ENCODE measurements at regions not wholly inside any gene's neighbourhood (a gene's known extent, or its start where the extent isn't known, plus 50 kb on each side); places are given as distances from the start of the nearest gene placed in this dataset.

- Histone ChIP-seq H3K4me1 (ENCODE audit: low read depth) (no peaks in the 10 kb centered on the region), H3K36me3 (ENCODE audit: low read depth) (no peaks in the 10 kb centered on the region), H3K4me3 (no peak overlapping the region), H3K9me3 (no peaks in the 10 kb centered on the region)
- ATAC-seq (no peak), DNase-seq (no peak)
- TF ChIP-seq, protein P1, sequence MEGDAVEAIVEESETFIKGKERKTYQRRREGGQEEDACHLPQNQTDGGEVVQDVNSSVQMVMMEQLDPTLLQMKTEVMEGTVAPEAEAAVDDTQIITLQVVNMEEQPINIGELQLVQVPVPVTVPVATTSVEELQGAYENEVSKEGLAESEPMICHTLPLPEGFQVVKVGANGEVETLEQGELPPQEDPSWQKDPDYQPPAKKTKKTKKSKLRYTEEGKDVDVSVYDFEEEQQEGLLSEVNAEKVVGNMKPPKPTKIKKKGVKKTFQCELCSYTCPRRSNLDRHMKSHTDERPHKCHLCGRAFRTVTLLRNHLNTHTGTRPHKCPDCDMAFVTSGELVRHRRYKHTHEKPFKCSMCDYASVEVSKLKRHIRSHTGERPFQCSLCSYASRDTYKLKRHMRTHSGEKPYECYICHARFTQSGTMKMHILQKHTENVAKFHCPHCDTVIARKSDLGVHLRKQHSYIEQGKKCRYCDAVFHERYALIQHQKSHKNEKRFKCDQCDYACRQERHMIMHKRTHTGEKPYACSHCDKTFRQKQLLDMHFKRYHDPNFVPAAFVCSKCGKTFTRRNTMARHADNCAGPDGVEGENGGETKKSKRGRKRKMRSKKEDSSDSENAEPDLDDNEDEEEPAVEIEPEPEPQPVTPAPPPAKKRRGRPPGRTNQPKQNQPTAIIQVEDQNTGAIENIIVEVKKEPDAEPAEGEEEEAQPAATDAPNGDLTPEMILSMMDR (IDR thresholded peaks at IDR 0.05), result no peak
- intact Hi-C loops (cut with DNase I, micrococcal nuclease), result no loop called here
Observed at GRCh38 chr9:90098408-90098807, 493.6 kb downstream of the GADD45G start.

- Histone ChIP-seq H3K9me3 (no peaks in the 10 kb centered on the region), H3K36me3 (ENCODE audit: low read depth) (no peaks in the 10 kb centered on the region), H3K4me1 (ENCODE audit: low read depth) (no peaks in the 10 kb centered on the region), H3K4me3 (no peak overlapping the region)
- intact Hi-C loops (cut with DNase I, micrococcal nuclease), result no loop called here
- peak; percentile 28 for ATAC-seq
- TF ChIP-seq, protein P1 (IDR thresholded peaks at IDR 0.05), result no peak
- DNase-seq, result peak in 1 of 3 donors; percentile 49
Observed at GRCh38 chr9:90099262-90099963, 494.6 kb downstream of the GADD45G start.

DNA sequence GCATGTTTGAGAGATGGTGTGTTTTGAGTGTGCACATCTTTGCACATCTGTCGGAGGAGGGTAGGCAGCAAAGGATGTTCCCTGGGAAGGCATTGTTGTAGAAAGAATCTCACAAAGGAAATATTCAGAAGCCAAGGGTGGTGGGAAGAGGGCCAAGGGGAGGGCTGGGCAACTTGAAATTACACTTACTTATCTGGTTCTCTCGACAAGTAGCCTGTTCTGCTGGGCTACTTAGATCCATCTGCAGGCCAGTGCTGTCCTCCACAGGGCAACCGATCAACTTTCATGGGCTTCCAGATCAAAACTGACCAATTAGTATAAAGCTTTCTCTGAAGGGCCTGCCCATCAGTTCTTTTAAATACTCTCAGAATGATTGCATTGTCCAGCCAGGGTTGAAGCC lies 495.2 kb downstream of the GADD45G start:
- Histone ChIP-seq H3K4me3 (no peak overlapping the region), H3K9me3 (no peaks in the 10 kb centered on the region), H3K4me1 (ENCODE audit: low read depth) (no peaks in the 10 kb centered on the region), H3K36me3 (ENCODE audit: low read depth) (no peaks in the 10 kb centered on the region)
- intact Hi-C loops (cut with DNase I, micrococcal nuclease), result no loop called here
- DNase-seq (no peak), ATAC-seq (no peak)
- TF ChIP-seq, protein P1 (IDR thresholded peaks at IDR 0.05), result no peak

GRCh38 chr9:90102292-90102901 lies 497.6 kb downstream of the GADD45G start:
- intact Hi-C loops (cut with DNase I, micrococcal nuclease), result loop anchor here (2.0 kb wide), 2 partner anchors 500 to 504 kb away; no protein-coding TSS in a partner anchor
- TF ChIP-seq, protein P1 (IDR thresholded peaks at IDR 0.05), result peak; percentile 56
- H3K4me1 ChIP-seq (ENCODE audit: low read depth), result peaks cover 4% of the 10 kb centered on the region
- DNase-seq (peak; percentile 86 to 91 (median 86)), ATAC-seq (peak; percentile 99)
- no peaks in the 10 kb centered on the region for H3K36me3 ChIP-seq (ENCODE audit: low read depth)
- H3K4me3 ChIP-seq, result no peak overlapping the region
- H3K9me3 ChIP-seq, result no peaks in the 10 kb centered on the region

GRCh38 chr9:90103771-90104170 lies 499.0 kb downstream of the GADD45G start:
- H3K9me3 ChIP-seq, result no peaks in the 10 kb centered on the region
- TF ChIP-seq, protein P1 (IDR thresholded peaks at IDR 0.05), result no peak
- no peak overlapping the region for H3K4me3 ChIP-seq
- ATAC-seq, result no peak
- H3K4me1 ChIP-seq (ENCODE audit: low read depth), result peaks cover 4% of the 10 kb centered on the region
- no peaks in the 10 kb centered on the region for H3K36me3 ChIP-seq (ENCODE audit: low read depth)
- no peak for DNase-seq
- intact Hi-C loops (cut with DNase I, micrococcal nuclease), result loop anchor here (2.0 kb wide), 2 partner anchors 501 to 505 kb away; no protein-coding TSS in a partner anchor
